ENCODE measurements at regions not wholly inside any gene's neighbourhood (a gene's known extent, or its start where the extent isn't known, plus 50 kb on each side); places are given as distances from the start of the nearest gene placed in this dataset.

GRCh38 chr21:30935121-30935888 lies 53.9 kb upstream of the KRTAP11-1 start:
- TF ChIP-seq CTCF (IDR thresholded peaks at IDR 0.05) (no peak), POLR2A (IDR thresholded peaks at IDR 0.05) (no peak)

Measured in heart left ventricle (tissue), 13 donors.